GM23248 (cell line): ENCODE measurements at regions not wholly inside any gene's neighbourhood (a gene's known extent, or its start where the extent isn't known, plus 50 kb on each side); places are given as distances from the start of the nearest gene placed in this dataset.

Experiments used
- DNase-seq: peaks from one replicate; pipeline ENCODE4 v3.0.0-alpha.2; 2015
- H2AFZ ChIP-seq: fragments of 200-600 bp; sonication (generic); 2 replicates; pipeline ENCODE4 v1.6.1; 2016; ENCODE audit warnings: antibody characterized with exemption
- H3F3A ChIP-seq: fragments of 200-600 bp; sonication (generic); 2 replicates; pipeline ENCODE4 v1.6.1; 2016; ENCODE audit warnings: mild to moderate bottlenecking, antibody characterized with exemption, mixed run types; ENCODE audit not compliant: insufficient read depth
- H3K27ac ChIP-seq: fragments of 200-600 bp; sonication (generic); 2 replicates; pipeline ENCODE4 v1.5.1; 2016; ENCODE audit warnings: mild to moderate bottlenecking
- H3K27me3 ChIP-seq: fragments of 200-600 bp; sonication (generic); replicated peaks from 2 replicates; pipeline ENCODE4 v1.6.1; 2016; ENCODE audit warnings: mild to moderate bottlenecking; ENCODE audit not compliant: insufficient read depth
- H3K36me3 ChIP-seq: fragments of 200-600 bp; sonication (generic); 2 replicates; pipeline ENCODE4 v1.6.1; 2016; ENCODE audit warnings: low read depth, mild to moderate bottlenecking
- H3K4me1 ChIP-seq: fragments of 200-600 bp; sonication (generic); 2 replicates; pipeline ENCODE4 v1.6.1; 2016; ENCODE audit warnings: mild to moderate bottlenecking; ENCODE audit not compliant: insufficient read depth
- H3K4me2 ChIP-seq: fragments of 200-600 bp; sonication (generic); one replicate; pipeline ENCODE4 v1.6.1; 2016; ENCODE audit warnings: mild to moderate bottlenecking; ENCODE audit not compliant: unreplicated experiment
- H3K4me3 ChIP-seq: fragments of 200-600 bp; sonication (generic); 2 replicates; pipeline ENCODE4 v1.5.1; 2016; ENCODE audit warnings: mild to moderate bottlenecking
- H3K79me2 ChIP-seq: fragments of 200-600 bp; sonication (generic); 2 replicates; pipeline ENCODE4 v1.6.1; 2016; ENCODE audit warnings: mild to moderate bottlenecking; ENCODE audit not compliant: insufficient read depth
- H3K9ac ChIP-seq: fragments of 200-600 bp; sonication (generic); 2 replicates; pipeline ENCODE4 v1.6.1; 2016; ENCODE audit warnings: mild to moderate bottlenecking
- H3K9me2 ChIP-seq: fragments of 200-600 bp; sonication (generic); 2 replicates; pipeline ENCODE4 v1.6.1; 2016; ENCODE audit warnings: mixed run types, mild to moderate bottlenecking, moderate library complexity; ENCODE audit not compliant: insufficient read depth
- H3K9me3 ChIP-seq: fragments of 200-600 bp; sonication (generic); one replicate; pipeline ENCODE4 v1.6.1; 2017; ENCODE audit warnings: low read depth
- H4K20me1 ChIP-seq: fragments of 200-600 bp; sonication (generic); 2 replicates; pipeline ENCODE4 v1.6.0; 2016; ENCODE audit not compliant: insufficient read depth
- EZH2 ChIP-seq: fragments of 200-600 bp; sonication (generic); IDR thresholded peaks from 2 replicates; pipeline ENCODE4 v1.6.1; 2018; ENCODE audit warnings: antibody characterized with exemption, mild to moderate bottlenecking; ENCODE audit not compliant: insufficient read depth, poor library complexity, severe bottlenecking
- EZH2phosphoT487 ChIP-seq: fragments of 200-600 bp; sonication (generic); IDR thresholded peaks from 2 replicates; pipeline ENCODE4 v1.6.1; 2018; ENCODE audit warnings: antibody characterized with exemption, moderate library complexity, mild to moderate bottlenecking, low read depth; ENCODE audit not compliant: insufficient read depth
- WGBS, 2 experiments: methylation state at CpG; one replicate each; pipeline ENCODE4 v1.1.6; 2015 to 2017; ENCODE audit warnings: low lambda C conversion rate in 2 of 2, low coverage in 1 of 2; ENCODE audit errors: missing lambda C conversion rate in 2 of 2; 5-methylcytosine and 5-hydroxymethylcytosine counted together
- in situ Hi-C: fragments of 300-500 bp; cut with MboI; formaldehyde crosslinking; loops from 2 replicates; pipeline ENCODE4 v1.15.0; 2020

DNA sequence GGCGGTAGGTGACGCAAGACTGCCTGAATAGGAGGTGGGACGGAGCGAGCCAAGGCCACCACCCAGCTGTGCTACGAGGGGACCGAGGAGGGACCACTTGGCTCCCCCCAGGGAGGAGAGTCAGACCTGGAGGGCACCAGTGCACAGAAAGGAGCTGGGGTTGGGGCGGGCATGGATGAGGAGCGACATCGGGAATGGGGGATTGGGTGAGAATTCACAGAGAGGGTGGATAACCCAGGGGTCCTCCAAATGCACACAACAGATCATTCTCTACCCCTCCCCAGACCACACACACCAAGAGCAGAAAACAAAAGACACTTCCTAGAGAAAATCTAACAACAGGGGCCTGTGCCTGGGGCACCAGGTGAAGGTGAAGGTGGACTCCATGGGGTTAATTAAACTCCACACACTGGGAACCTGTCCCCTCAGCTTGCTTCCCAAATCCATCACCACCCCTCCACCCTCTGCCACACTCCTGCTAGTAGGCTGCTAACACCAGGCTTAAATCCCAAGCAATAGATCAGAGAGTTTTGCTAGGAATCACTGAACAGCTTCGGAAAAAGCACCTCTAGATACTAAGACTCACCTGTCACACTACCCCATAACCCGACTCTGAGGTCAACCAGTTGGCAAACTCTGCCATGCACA, 274.6 kb downstream of the EIPR1 start:
- DNase-seq: no peak
- WGBS, 2 experiments: 55 to 57% methylated on average over 11 of the region's 11 CpGs
- in situ Hi-C loops: no loop called here
- Histone ChIP-seq H3K9me2 (no peaks in the 10 kb centered on the region), H3K9me3 (no peaks in the 10 kb centered on the region), H3K4me1 (no peaks in the 10 kb centered on the region), H3K27ac (no peak overlapping the region), H4K20me1 (no peaks in the 10 kb centered on the region), H3K4me2 (no peak overlapping the region), H2AFZ (no peak overlapping the region), H3K27me3 (no peaks in the 10 kb centered on the region; the same call in 1 of the 2 replicates), H3K9ac (no peak overlapping the region), H3K79me2 (no peaks in the 10 kb centered on the region), H3K36me3 (no peaks in the 10 kb centered on the region), H3F3A (no peaks in the 10 kb centered on the region), H3K4me3 (no peak overlapping the region)
- TF ChIP-seq EZH2: no peak

- Histone ChIP-seq H3K4me2 (no peak overlapping the region), H3K79me2 (no peaks in the 10 kb centered on the region), H2AFZ (no peak overlapping the region), H3K4me1 (no peaks in the 10 kb centered on the region), H3F3A (no peaks in the 10 kb centered on the region), H3K9ac (no peak overlapping the region), H3K4me3 (no peak overlapping the region), H3K9me3 (no peaks in the 10 kb centered on the region), H3K27me3 (no peaks in the 10 kb centered on the region; the same call in 1 of the 2 replicates), H3K36me3 (no peaks in the 10 kb centered on the region), H3K27ac (no peak overlapping the region), H4K20me1 (no peaks in the 10 kb centered on the region), H3K9me2 (no peaks in the 10 kb centered on the region)
- WGBS, 2 experiments: 69 to 73% methylated on average over 27 to 29 of the region's 30 CpGs
- TF ChIP-seq EZH2phosphoT487: no peak
- no peak for DNase-seq
- in situ Hi-C loops: no loop called here
Observed at GRCh38 chr2:3102081-3102921, 275.3 kb downstream of the EIPR1 start.

- Histone ChIP-seq H3K79me2 (no peaks in the 10 kb centered on the region), H3F3A (no peaks in the 10 kb centered on the region), H3K36me3 (no peaks in the 10 kb centered on the region), H3K9me3 (no peaks in the 10 kb centered on the region), H2AFZ (no peak overlapping the region), H3K27ac (no peak overlapping the region), H3K27me3 (no peaks in the 10 kb centered on the region; the same call in 1 of the 2 replicates), H3K4me2 (no peak overlapping the region), H3K9ac (no peak overlapping the region), H3K9me2 (no peaks in the 10 kb centered on the region), H3K4me3 (no peak overlapping the region), H4K20me1 (no peaks in the 10 kb centered on the region), H3K4me1 (no peaks in the 10 kb centered on the region)
- in situ Hi-C loops: no loop called here
- DNase-seq: no peak
- no peak for TF ChIP-seq EZH2
- TF ChIP-seq EZH2phosphoT487: no peak
- WGBS, 2 experiments: 26% methylated on average over 33 to 34 of the region's 34 CpGs
Observed at GRCh38 chr2:3101016-3101942, 276.3 kb downstream of the EIPR1 start.

- no peaks in the 10 kb centered on the region for H3K36me3 ChIP-seq
- no peaks in the 10 kb centered on the region for H3K4me1 ChIP-seq
- H3K27ac ChIP-seq: no peak overlapping the region
- no peak overlapping the region for H3K4me3 ChIP-seq
- no peaks in the 10 kb centered on the region for H3F3A ChIP-seq
- H3K79me2 ChIP-seq: no peaks in the 10 kb centered on the region
- H2AFZ ChIP-seq: no peak overlapping the region
- H4K20me1 ChIP-seq: no peaks in the 10 kb centered on the region
- WGBS, 2 experiments: 12 to 15% methylated on average over 8 of the region's 8 CpGs
- no peak overlapping the region for H3K4me2 ChIP-seq
- no peaks in the 10 kb centered on the region for H3K9me3 ChIP-seq
- TF ChIP-seq EZH2 (no peak), EZH2phosphoT487 (no peak)
- no peak for DNase-seq
- H3K9me2 ChIP-seq: no peaks in the 10 kb centered on the region
- in situ Hi-C loops: no loop called here
- no peak overlapping the region for H3K9ac ChIP-seq
- H3K27me3 ChIP-seq: no peaks in the 10 kb centered on the region; the same call in 1 of the 2 replicates
Observed at GRCh38 chr2:3100386-3100785, 277.2 kb downstream of the EIPR1 start.
